ENCODE measurements at regions not wholly inside any gene's neighbourhood (a gene's known extent, or its start where the extent isn't known, plus 50 kb on each side); places are given as distances from the start of the nearest gene placed in this dataset.

DNA sequence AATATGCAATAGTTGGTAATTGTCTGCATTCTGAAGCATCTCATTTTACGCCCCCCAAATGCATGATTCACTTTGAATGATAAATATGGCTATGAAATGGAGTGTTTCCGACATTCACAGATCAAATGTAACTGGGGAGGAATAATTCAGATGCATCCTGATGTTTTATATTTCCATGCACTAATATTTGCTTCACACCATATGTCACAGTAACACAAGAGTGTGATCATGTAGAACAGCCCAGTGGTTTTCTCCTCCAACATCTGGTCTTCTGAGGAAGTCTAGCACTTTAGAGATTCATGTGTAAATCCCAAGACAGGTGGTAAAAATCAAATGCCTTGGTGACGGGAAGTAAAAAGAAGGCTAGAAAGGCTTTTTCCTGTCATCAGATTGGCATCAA is 273.1 kb downstream of the DIO2 start:
- no TSS peak for BruUV-seq (replicated peaks)
- no peaks in the 10 kb centered on the region for H3K27me3 ChIP-seq (ENCODE audit: insufficient read depth, low read length)
- no peak overlapping the region for H3K4me2 ChIP-seq (ENCODE audit: low read length)
- peaks cover 0 to 6% of the 10 kb centered on the region in 2 experiments; a peak in 2 of 4 replicates for H3K9me3 ChIP-seq (ENCODE audit: control insufficient read depth in 1 of 2, insufficient read depth in 1 of 2, low read depth in 1 of 2, low read length in 2 of 2)
- H4K20me1 ChIP-seq (ENCODE audit: insufficient read depth): no peaks in the 10 kb centered on the region
- RAD21 ChIA-PET (ENCODE audit: low non-redundant PET in 1 of 2, low total read pairs in 2 of 2, uncharacterized antibody in 2 of 2, unreplicated experiment in 2 of 2): no interaction called here
- H3K36me3 ChIP-seq (ENCODE audit: control insufficient read depth in 1 of 2, insufficient read depth in 2 of 2, low read length in 2 of 2): no peaks in the 10 kb centered on the region
- TF ChIP-seq, protein P1, sequence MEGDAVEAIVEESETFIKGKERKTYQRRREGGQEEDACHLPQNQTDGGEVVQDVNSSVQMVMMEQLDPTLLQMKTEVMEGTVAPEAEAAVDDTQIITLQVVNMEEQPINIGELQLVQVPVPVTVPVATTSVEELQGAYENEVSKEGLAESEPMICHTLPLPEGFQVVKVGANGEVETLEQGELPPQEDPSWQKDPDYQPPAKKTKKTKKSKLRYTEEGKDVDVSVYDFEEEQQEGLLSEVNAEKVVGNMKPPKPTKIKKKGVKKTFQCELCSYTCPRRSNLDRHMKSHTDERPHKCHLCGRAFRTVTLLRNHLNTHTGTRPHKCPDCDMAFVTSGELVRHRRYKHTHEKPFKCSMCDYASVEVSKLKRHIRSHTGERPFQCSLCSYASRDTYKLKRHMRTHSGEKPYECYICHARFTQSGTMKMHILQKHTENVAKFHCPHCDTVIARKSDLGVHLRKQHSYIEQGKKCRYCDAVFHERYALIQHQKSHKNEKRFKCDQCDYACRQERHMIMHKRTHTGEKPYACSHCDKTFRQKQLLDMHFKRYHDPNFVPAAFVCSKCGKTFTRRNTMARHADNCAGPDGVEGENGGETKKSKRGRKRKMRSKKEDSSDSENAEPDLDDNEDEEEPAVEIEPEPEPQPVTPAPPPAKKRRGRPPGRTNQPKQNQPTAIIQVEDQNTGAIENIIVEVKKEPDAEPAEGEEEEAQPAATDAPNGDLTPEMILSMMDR (IDR thresholded peaks at IDR 0.05 in 2 of 3, conservative IDR thresholded peaks at IDR 0.05 in 1 of 3; ENCODE audit: borderline replicate concordance in 1 of 3, insufficient read depth in 1 of 3, low read depth in 2 of 3, low read length in 2 of 3): no peak
- TF ChIP-seq, protein P2, sequence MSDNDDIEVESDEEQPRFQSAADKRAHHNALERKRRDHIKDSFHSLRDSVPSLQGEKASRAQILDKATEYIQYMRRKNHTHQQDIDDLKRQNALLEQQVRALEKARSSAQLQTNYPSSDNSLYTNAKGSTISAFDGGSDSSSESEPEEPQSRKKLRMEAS (IDR thresholded peaks at IDR 0.05): no peak
- no peak for TF ChIP-seq TCF7L2 (IDR thresholded peaks at IDR 0.05; ENCODE audit: borderline replicate concordance, extremely low read depth, insufficient read depth, insufficient read length)
- TF ChIP-seq, protein P3, sequence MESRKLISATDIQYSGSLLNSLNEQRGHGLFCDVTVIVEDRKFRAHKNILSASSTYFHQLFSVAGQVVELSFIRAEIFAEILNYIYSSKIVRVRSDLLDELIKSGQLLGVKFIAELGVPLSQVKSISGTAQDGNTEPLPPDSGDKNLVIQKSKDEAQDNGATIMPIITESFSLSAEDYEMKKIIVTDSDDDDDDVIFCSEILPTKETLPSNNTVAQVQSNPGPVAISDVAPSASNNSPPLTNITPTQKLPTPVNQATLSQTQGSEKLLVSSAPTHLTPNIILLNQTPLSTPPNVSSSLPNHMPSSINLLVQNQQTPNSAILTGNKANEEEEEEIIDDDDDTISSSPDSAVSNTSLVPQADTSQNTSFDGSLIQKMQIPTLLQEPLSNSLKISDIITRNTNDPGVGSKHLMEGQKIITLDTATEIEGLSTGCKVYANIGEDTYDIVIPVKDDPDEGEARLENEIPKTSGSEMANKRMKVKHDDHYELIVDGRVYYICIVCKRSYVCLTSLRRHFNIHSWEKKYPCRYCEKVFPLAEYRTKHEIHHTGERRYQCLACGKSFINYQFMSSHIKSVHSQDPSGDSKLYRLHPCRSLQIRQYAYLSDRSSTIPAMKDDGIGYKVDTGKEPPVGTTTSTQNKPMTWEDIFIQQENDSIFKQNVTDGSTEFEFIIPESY (IDR thresholded peaks at IDR 0.05; ENCODE audit: extremely low read depth, insufficient replicate concordance, low read length): no peak
- no peak for TF ChIP-seq ELF1 (IDR thresholded peaks at IDR 0.05; ENCODE audit: borderline replicate concordance, low read depth)
- no peak for TF ChIP-seq SP1 (IDR thresholded peaks at IDR 0.05; ENCODE audit: low read depth)
- no peak overlapping the region for H2AFZ ChIP-seq (ENCODE audit: low read depth, low read length, poor library complexity, severe bottlenecking)
- no peak overlapping the region for H3K4me3 ChIP-seq (replicated peaks in 1 of 2; ENCODE audit: low read depth in 1 of 2, low read length in 2 of 2)
- H3K9me2 ChIP-seq (ENCODE audit: insufficient read depth): no peaks in the 10 kb centered on the region
- no peak for ATAC-seq
- no peaks in the 10 kb centered on the region for H3K4me1 ChIP-seq (ENCODE audit: control insufficient read depth in 1 of 2, insufficient read depth in 2 of 2, low read length in 2 of 2)
- no peak for DNase-seq (ENCODE audit: low read depth, low spot score)
- intact Hi-C loops (cut with micrococcal nuclease): no loop called here
- no peak overlapping the region for H3K9ac ChIP-seq (ENCODE audit: low read length)
- CTCF ChIA-PET: no interaction called here
- POLR2A ChIA-PET: no interaction called here
- H3K27ac ChIP-seq (ENCODE audit: low read depth, low read length): no peak overlapping the region
- no peaks in the 10 kb centered on the region for H3K79me2 ChIP-seq (ENCODE audit: insufficient read depth, low read length)

Measured in HCT116 (cell line).